ENCODE measurements at regions not wholly inside any gene's neighbourhood (a gene's known extent, or its start where the extent isn't known, plus 50 kb on each side); places are given as distances from the start of the nearest gene placed in this dataset.

GRCh38 chr3:74866357-74867030, 252.0 kb upstream of the CNTN3 start:
- Histone ChIP-seq H4K20me1 (replicated peaks in 1 of 2; ENCODE audit: control insufficient read depth in 1 of 2, insufficient read depth in 2 of 2, low read length in 2 of 2) (no peaks in the 10 kb centered on the region), H3K27me3 (replicated peaks in 1 of 4; ENCODE audit: control insufficient read depth in 3 of 4, extremely low read depth in 1 of 4, insufficient read depth in 3 of 4, low read length in 3 of 4) (peaks cover 0 to 1% (median 0%) of the 10 kb centered on the region in 4 experiments; a peak in 1 of 7 replicates), H3K27ac (ENCODE audit: low read depth, low read length) (no peak overlapping the region), H3K4me2 (ENCODE audit: insufficient read depth in 1 of 2, low read depth in 2 of 2, low read length in 2 of 2) (no peak overlapping the region), H3K36me3 (ENCODE audit: control insufficient read depth in 2 of 4, insufficient read depth in 4 of 4, low read length in 3 of 4) (no peaks in the 10 kb centered on the region), H2BK12ac (ENCODE audit: low read depth, low read length) (no peak overlapping the region), H4K8ac (ENCODE audit: extremely low read depth, insufficient read depth, low read length) (no peak overlapping the region), H3K79me1 (ENCODE audit: low read depth, low read length) (no peaks in the 10 kb centered on the region), H3K56ac (replicated peaks; ENCODE audit: insufficient read length, low read depth, low read length) (no peak overlapping the region), H2AFZ (ENCODE audit: low read length) (no peak overlapping the region), H3K9me3 (ENCODE audit: insufficient read depth in 2 of 2, low read depth in 1 of 2, low read length in 1 of 2) (no peaks in the 10 kb centered on the region), H3K23me2 (ENCODE audit: low read depth, low read length) (no peaks in the 10 kb centered on the region), H2BK120ac (replicated peaks; ENCODE audit: low read depth, low read length) (no peak overlapping the region), H2BK20ac (ENCODE audit: low read length) (no peak overlapping the region), H3K4me3 (ENCODE audit: extremely low read depth in 1 of 4, insufficient read depth in 2 of 4, low read depth in 3 of 4, low read length in 4 of 4) (no peak overlapping the region), H2BK5ac (ENCODE audit: low read depth, low read length) (no peak overlapping the region), H3K14ac (ENCODE audit: insufficient read length) (no peak overlapping the region), H3K4me1 (replicated peaks in 1 of 4; ENCODE audit: control insufficient read depth in 3 of 4, insufficient read depth in 4 of 4, low read length in 3 of 4) (no peaks in the 10 kb centered on the region), H3K9ac (replicated peaks in 1 of 4; ENCODE audit: extremely low read depth in 1 of 4, low read depth in 3 of 4, low read length in 3 of 4) (no peak overlapping the region), H4K91ac (replicated peaks; ENCODE audit: insufficient read length, low read length) (no peak overlapping the region), H3K4ac (replicated peaks; ENCODE audit: insufficient read length, low read depth, low read length) (no peak overlapping the region), H3K18ac (ENCODE audit: extremely low read depth, low read length) (no peak overlapping the region), H3K23ac (ENCODE audit: insufficient read length) (no peak overlapping the region), H2AK5ac (ENCODE audit: low read depth, low read length) (no peak overlapping the region), H2BK15ac (ENCODE audit: low read length) (no peak overlapping the region), H4K5ac (ENCODE audit: insufficient read length, low read depth, low read length) (no peak overlapping the region), H3K79me2 (ENCODE audit: control insufficient read depth in 1 of 2, insufficient read depth in 2 of 2, low read length in 2 of 2) (no peaks in the 10 kb centered on the region)
- ChIA-PET CTCF (ENCODE audit: partially characterized antibody) (interaction anchor here (0.6 kb wide), 1 partner anchor 1453 kb away, joined by 4 read pairs; no protein-coding TSS in a partner anchor), POLR2A (ENCODE audit: partially characterized antibody) (no interaction called here)
- WGBS, 2 experiments (ENCODE audit: extremely low coverage in 1 of 2, insufficient coverage in 1 of 2, insufficient read length in 1 of 2, insufficient replicate concordance in 2 of 2, low coverage in 1 of 2, low lambda C conversion rate in 2 of 2, missing lambda C conversion rate in 1 of 2) = 95% methylated on average over 1 of the region's 1 CpG; no CpG with 5 or more reads in 1 of the 2 experiments
- DNase-seq (ENCODE audit: low read depth in 1 of 2, low spot score in 2 of 2) (no peak), FAIRE-seq (no peak)
- TF ChIP-seq JUND (IDR thresholded peaks at IDR 0.05; ENCODE audit: low read length) (no peak), EGR1 (IDR thresholded peaks at IDR 0.05; ENCODE audit: borderline replicate concordance, low read depth, low read length) (no peak), RXRA (IDR thresholded peaks at IDR 0.05; ENCODE audit: insufficient read depth, low read depth, low read length) (no peak), ATF2 (IDR thresholded peaks at IDR 0.05; ENCODE audit: low read length) (no peak), BRCA1 (IDR thresholded peaks at IDR 0.05; ENCODE audit: low read depth, low read length) (no peak), NRF1 (IDR thresholded peaks at IDR 0.05; ENCODE audit: low read depth, low read length) (no peak), TEAD4 (IDR thresholded peaks at IDR 0.05; ENCODE audit: low read depth, low read length) (no peak), RNF2 (IDR thresholded peaks at IDR 0.05; ENCODE audit: borderline replicate concordance, low read depth, low read length, missing control alignments, poor library complexity, severe bottlenecking) (no peak), SIX5 (IDR thresholded peaks at IDR 0.05; ENCODE audit: low read depth, low read length) (no peak), EP300 (IDR thresholded peaks at IDR 0.05; ENCODE audit: borderline replicate concordance in 1 of 2, low read depth in 2 of 2, low read length in 2 of 2) (no peak), JUN (IDR thresholded peaks at IDR 0.05; ENCODE audit: low read depth, low read length) (no peak), FOSL1 (IDR thresholded peaks at IDR 0.05; ENCODE audit: insufficient read depth, low read depth, low read length) (no peak)
